Activated naive CD4-positive, alpha-beta T cell treated with anti-CD3 and anti-CD28 coated beads, Interleukin-2, amount 50 U/mL, for 24 hours (primary cell): ENCODE measurements at regions not wholly inside any gene's neighbourhood (a gene's known extent, or its start where the extent isn't known, plus 50 kb on each side); places are given as distances from the start of the nearest gene placed in this dataset.

ENCODE experiments used
- H3K27ac Mint-ChIP-seq: one replicate; pipeline ENCODE4 v1.8.0; 2021; ENCODE audit warnings: mild to moderate bottlenecking, mixed read lengths
- H3K27me3 Mint-ChIP-seq: one replicate; pipeline ENCODE4 v1.8.0; 2021; ENCODE audit warnings: mixed read lengths
- H3K36me3 Mint-ChIP-seq: one replicate; pipeline ENCODE4 v1.8.0; 2021; ENCODE audit warnings: mixed read lengths
- H3K4me1 Mint-ChIP-seq: one replicate; pipeline ENCODE4 v1.8.0; 2021; ENCODE audit warnings: mixed read lengths
- H3K4me3 Mint-ChIP-seq: one replicate; pipeline ENCODE4 v1.8.0; 2021; ENCODE audit warnings: mild to moderate bottlenecking, mixed read lengths
- H3K9me3 Mint-ChIP-seq: one replicate; pipeline ENCODE4 v1.8.0; 2021; ENCODE audit warnings: mixed read lengths

DNA sequence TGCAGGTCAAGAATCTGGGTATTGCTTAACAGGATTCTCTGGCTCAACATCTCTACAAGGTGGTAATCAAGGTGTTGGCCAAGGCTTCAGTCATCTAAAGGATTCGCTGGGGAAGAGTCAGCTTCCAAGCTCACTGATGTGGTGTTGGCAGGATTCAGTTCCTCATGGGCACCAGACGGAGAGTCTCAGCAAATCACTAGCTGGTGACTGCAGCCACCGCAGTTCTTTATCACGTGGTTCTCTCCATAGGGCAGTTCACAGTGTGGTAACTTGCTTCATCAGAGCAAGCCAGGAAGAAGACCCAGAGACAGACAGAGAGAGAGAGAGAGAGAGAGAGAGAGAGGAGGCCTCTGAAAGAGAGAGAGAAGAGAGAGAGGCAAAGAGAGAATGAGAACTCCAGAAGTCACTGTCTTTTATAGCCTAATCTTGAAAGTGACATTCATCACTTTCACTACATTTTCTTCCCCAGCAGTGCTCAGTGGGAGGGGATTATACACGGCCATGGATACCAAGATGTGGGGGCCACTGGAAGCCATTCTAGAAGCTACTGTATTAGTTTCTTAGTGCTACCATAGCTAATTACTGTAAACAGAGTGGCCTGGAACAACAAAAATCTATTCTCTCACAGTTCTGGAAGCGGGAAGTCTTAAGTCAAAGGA is 109.2 kb upstream of the SMIM23 start:
- no peak overlapping the region for H3K4me3 Mint-ChIP-seq
- H3K27ac Mint-ChIP-seq: no peak overlapping the region
- H3K27me3 Mint-ChIP-seq: peaks cover 16% of the 10 kb centered on the region
- H3K9me3 Mint-ChIP-seq: peaks cover 5% of the 10 kb centered on the region
- no peaks in the 10 kb centered on the region for H3K4me1 Mint-ChIP-seq
- H3K36me3 Mint-ChIP-seq: no peaks in the 10 kb centered on the region

GRCh38 chr5:171678646-171679045 is 107.0 kb upstream of the SMIM23 start:
- Mint-ChIP-seq H3K4me3 (no peak overlapping the region), H3K9me3 (peaks cover 5% of the 10 kb centered on the region), H3K27ac (no peak overlapping the region), H3K36me3 (no peaks in the 10 kb centered on the region), H3K27me3 (peaks cover 25% of the 10 kb centered on the region), H3K4me1 (no peaks in the 10 kb centered on the region)

- Mint-ChIP-seq H3K9me3 (no peaks in the 10 kb centered on the region), H3K27me3 (peaks cover 22% of the 10 kb centered on the region), H3K36me3 (no peaks in the 10 kb centered on the region)
Observed at GRCh38 chr5:171680485-171680884, 105.1 kb upstream of the SMIM23 start.

DNA sequence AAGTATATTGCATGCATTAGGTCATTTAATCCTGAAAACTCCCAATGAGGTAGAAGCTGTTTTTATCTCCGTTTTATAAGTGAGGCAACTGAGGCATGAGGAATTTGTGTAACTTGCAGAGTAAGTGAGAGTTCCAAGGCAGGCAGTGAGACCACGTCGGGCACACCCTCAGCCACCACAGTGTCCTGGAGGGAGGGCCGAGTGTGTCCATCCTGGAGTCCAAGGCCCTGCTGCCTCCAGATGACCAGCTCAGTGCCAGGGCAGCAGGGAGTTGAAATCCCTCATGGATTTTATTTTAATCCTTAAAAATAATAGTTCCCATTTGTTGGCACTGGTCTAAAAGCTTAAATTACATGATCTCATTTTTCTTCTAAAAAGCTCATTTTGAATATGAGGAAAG is 104.6 kb upstream of the SMIM23 start:
- Mint-ChIP-seq H3K27me3 (peaks cover 21% of the 10 kb centered on the region), H3K4me3 (no peak overlapping the region), H3K9me3 (no peaks in the 10 kb centered on the region), H3K36me3 (no peaks in the 10 kb centered on the region), H3K4me1 (no peaks in the 10 kb centered on the region), H3K27ac (no peak overlapping the region)

More at GRCh38 chr5:171680485-171680884, 105.1 kb upstream of the SMIM23 start:
- no peaks in the 10 kb centered on the region for H3K4me1 Mint-ChIP-seq
- H3K27ac Mint-ChIP-seq: no peak overlapping the region
- H3K4me3 Mint-ChIP-seq: no peak overlapping the region

- H3K4me1 Mint-ChIP-seq: no peaks in the 10 kb centered on the region
- no peaks in the 10 kb centered on the region for H3K9me3 Mint-ChIP-seq
- H3K36me3 Mint-ChIP-seq: no peaks in the 10 kb centered on the region
- peaks cover 17% of the 10 kb centered on the region for H3K27me3 Mint-ChIP-seq
- no peak overlapping the region for H3K4me3 Mint-ChIP-seq
- H3K27ac Mint-ChIP-seq: no peak overlapping the region
Observed at GRCh38 chr5:171681677-171682076, 103.9 kb upstream of the SMIM23 start.

DNA sequence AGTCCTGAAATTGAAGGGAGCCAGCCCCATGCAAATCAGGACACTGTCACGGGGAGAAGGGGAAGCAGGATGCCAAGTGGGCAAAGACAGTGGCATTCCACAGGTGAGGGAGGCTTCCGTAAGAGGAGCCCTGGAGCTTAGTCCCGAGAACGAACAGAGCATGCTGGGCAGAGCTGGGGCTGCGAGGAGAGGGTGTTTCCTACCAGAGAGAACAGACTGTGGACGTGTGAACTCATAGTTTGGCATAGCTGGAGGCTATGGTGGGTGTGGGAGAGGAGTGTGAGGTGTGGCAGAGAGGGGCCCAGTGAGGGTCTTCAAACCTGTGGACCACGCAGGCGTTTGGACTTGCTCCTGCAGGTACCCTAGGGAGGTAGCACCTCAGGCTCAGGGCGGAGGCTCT is 102.8 kb upstream of the SMIM23 start:
- H3K27me3 Mint-ChIP-seq: peaks cover 15% of the 10 kb centered on the region
- no peak overlapping the region for H3K27ac Mint-ChIP-seq
- H3K9me3 Mint-ChIP-seq: no peaks in the 10 kb centered on the region
- H3K36me3 Mint-ChIP-seq: no peaks in the 10 kb centered on the region
- H3K4me1 Mint-ChIP-seq: no peaks in the 10 kb centered on the region
- H3K4me3 Mint-ChIP-seq: no peak overlapping the region

DNA sequence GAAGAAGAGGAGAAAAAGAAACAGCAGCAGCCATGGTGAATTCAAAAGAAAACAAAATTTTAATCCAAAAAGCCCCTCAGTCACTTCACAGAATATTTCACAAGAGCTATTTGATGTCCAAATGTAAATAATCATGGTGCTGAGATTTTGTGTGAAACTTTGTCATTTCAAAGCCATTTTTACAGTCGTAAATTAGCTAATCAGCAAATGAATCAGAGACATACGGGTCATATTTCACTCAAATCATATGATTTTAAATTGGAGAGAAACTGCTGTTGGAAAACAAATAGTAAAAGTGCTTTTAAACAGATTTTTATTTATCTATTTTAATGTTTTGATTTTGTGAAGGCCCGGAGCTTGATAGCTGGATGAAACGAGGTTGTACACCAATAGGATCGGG is 101.4 kb upstream of the SMIM23 start:
- Mint-ChIP-seq H3K4me1 (no peaks in the 10 kb centered on the region), H3K27me3 (peaks cover 15% of the 10 kb centered on the region), H3K4me3 (no peak overlapping the region), H3K9me3 (no peaks in the 10 kb centered on the region), H3K27ac (no peak overlapping the region), H3K36me3 (no peaks in the 10 kb centered on the region)

DNA sequence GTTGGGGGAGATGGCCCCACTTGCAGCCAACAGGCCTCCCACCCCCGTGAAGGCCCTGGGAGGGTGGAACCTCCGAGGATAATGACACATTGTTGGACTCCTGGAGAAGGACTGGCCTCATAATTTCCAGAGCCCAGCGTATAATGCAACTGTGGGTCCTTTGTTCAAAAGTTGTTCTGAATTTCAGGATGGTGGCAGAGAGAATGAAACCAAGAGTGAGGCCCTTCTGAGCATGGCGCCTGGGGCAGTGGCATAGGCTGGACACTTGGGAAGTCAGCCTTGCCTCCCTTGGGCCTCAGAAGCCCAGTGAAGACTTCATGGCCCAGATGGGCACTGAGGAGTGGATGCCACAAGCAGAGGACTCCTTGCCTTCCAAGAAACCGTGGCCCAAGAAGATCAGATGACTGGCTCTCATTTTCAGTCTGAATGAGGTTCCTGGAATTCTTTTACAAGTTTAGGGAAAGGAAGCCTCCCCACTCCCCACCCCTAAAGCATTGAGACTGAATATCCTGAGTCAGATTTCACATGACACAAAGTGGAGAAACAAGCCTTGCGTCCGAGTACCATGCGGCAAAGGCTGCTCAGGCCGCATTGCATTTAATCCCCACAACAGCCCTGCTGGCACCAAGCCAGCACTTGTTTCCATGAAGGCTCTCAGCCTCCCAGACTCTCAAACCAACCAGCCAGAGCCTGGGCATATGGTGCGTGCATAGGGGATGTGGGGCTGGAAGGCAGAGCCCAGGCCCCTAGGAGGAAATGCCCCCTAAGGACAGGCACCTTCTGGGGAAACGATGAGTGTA is 96.7 kb upstream of the SMIM23 start:
- Mint-ChIP-seq H3K27me3 (no peaks in the 10 kb centered on the region), H3K36me3 (no peaks in the 10 kb centered on the region), H3K4me3 (no peak overlapping the region), H3K4me1 (no peaks in the 10 kb centered on the region), H3K9me3 (no peaks in the 10 kb centered on the region), H3K27ac (no peak overlapping the region)

- Mint-ChIP-seq H3K27me3 (no peaks in the 10 kb centered on the region), H3K4me1 (no peaks in the 10 kb centered on the region), H3K9me3 (no peaks in the 10 kb centered on the region)
Observed at GRCh38 chr5:171689853-171690417, 95.7 kb upstream of the SMIM23 start.

DNA sequence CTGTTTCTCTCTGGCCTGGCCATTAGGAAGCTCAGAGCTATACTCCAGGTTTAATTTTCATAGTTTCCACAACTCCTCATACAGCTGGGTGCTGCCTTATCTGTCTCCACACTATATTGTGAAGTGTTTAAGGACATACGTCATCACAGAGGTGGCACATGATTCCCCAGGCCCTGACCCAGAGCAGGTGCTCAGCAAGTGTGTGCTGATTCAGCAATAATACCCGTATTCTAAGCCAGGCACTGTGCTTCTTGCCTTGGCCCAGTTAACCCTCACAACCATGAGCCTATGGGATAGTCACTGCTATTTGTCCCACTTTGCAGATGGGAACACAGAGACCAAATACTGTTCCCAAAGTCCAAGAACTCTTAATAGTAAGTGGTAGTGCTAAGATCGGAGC is 93.5 kb upstream of the SMIM23 start:
- Mint-ChIP-seq H3K27ac (no peak overlapping the region), H3K4me1 (no peaks in the 10 kb centered on the region), H3K4me3 (no peak overlapping the region), H3K9me3 (no peaks in the 10 kb centered on the region), H3K36me3 (no peaks in the 10 kb centered on the region), H3K27me3 (no peaks in the 10 kb centered on the region)

More at GRCh38 chr5:171689853-171690417, 95.7 kb upstream of the SMIM23 start:
- Mint-ChIP-seq H3K27ac (no peak overlapping the region), H3K36me3 (no peaks in the 10 kb centered on the region), H3K4me3 (no peak overlapping the region)

GRCh38 chr5:171692936-171693335 is 92.7 kb upstream of the SMIM23 start:
- H3K4me1 Mint-ChIP-seq: no peaks in the 10 kb centered on the region
- no peak overlapping the region for H3K27ac Mint-ChIP-seq
- H3K36me3 Mint-ChIP-seq: no peaks in the 10 kb centered on the region
- H3K9me3 Mint-ChIP-seq: no peaks in the 10 kb centered on the region
- no peak overlapping the region for H3K4me3 Mint-ChIP-seq
- no peaks in the 10 kb centered on the region for H3K27me3 Mint-ChIP-seq

DNA sequence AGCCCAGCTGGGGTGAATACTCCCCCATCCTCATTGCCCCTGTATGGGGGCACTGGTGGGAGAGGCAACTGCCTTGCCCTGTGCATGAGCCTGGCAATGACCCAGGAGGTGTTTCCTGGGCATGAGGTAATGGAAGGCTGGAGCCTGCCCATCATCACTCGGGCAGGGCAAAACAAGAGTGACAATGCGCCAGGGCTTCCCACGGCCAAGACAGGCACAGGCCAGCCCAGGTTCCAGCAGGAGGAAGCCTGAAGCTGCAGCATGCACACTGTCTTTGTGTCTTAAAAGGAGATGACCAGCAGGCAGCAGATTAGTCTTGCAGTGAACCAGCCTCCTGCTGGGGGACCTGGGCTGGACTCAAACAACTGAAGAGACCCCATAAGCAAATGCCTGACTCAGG is 92.2 kb upstream of the SMIM23 start:
- Mint-ChIP-seq H3K9me3 (no peaks in the 10 kb centered on the region), H3K27me3 (no peaks in the 10 kb centered on the region), H3K36me3 (no peaks in the 10 kb centered on the region), H3K27ac (no peak overlapping the region), H3K4me1 (no peaks in the 10 kb centered on the region), H3K4me3 (no peak overlapping the region)

DNA sequence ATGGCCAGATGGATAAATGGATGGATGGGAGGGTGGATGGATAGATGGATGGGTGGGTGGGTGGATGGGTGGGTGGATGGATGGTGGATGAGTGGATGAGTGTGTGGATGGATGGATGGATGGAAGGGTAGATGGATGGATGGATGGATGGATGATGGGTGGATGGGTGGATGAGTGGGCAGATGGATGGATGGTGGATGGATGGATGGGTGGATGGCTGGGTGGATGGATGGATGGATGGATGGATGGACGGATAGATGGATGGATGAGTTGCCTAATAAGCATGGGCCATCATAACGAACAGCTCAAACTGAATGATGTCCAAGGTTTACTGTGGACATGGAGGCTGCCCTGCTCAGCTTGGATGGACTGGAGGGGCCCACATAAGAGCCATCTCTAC is 89.8 kb upstream of the SMIM23 start:
- no peaks in the 10 kb centered on the region for H3K9me3 Mint-ChIP-seq
- no peaks in the 10 kb centered on the region for H3K36me3 Mint-ChIP-seq
- no peaks in the 10 kb centered on the region for H3K27me3 Mint-ChIP-seq
- no peak overlapping the region for H3K4me3 Mint-ChIP-seq
- no peak overlapping the region for H3K27ac Mint-ChIP-seq
- no peaks in the 10 kb centered on the region for H3K4me1 Mint-ChIP-seq

- Mint-ChIP-seq H3K4me3 (no peak overlapping the region), H3K36me3 (no peaks in the 10 kb centered on the region), H3K27me3 (no peaks in the 10 kb centered on the region), H3K27ac (no peak overlapping the region), H3K9me3 (no peaks in the 10 kb centered on the region), H3K4me1 (no peaks in the 10 kb centered on the region)
Observed at GRCh38 chr5:171697221-171698102, 88.2 kb upstream of the SMIM23 start.

- H3K27me3 Mint-ChIP-seq: peaks cover 1% of the 10 kb centered on the region
- H3K9me3 Mint-ChIP-seq: no peaks in the 10 kb centered on the region
Observed at GRCh38 chr5:171700318-171700912, 85.2 kb upstream of the SMIM23 start.

More at GRCh38 chr5:171700318-171700912, 85.2 kb upstream of the SMIM23 start:
- Mint-ChIP-seq H3K4me3 (no peak overlapping the region), H3K4me1 (no peaks in the 10 kb centered on the region), H3K36me3 (no peaks in the 10 kb centered on the region), H3K27ac (no peak overlapping the region)
